Endothelial cell of umbilical vein (primary cell): ENCODE measurements at regions not wholly inside any gene's neighbourhood (a gene's known extent, or its start where the extent isn't known, plus 50 kb on each side); places are given as distances from the start of the nearest gene placed in this dataset.

Source experiments
- BruUV-seq: library from RNA; stranded (reverse); fragments of 400-500 nt; replicated peaks from 2 replicates; lab custom pipeline; 2021; lab: Mats Ljungman, UMichigan
- CTCF ChIA-PET: fragments of 300-600, 350-600 bp; sonication (Branson Sonifier 250); formaldehyde crosslinking; loops from one replicate; lab custom pipeline; 2021; ENCODE audit warnings: antibody characterized with exemption, inconsistent platforms; lab: Charles Lee
- POLR2A ChIA-PET: fragments of 300-600, 350-600 bp; sonication (Branson Sonifier 250); formaldehyde crosslinking; loops from one replicate; lab custom pipeline; 2021; ENCODE audit warnings: antibody characterized with exemption, inconsistent platforms; lab: Charles Lee
- DNase-seq: peaks from one replicate; pipeline ENCODE4 v3.0.0-alpha.2; 2011; ENCODE audit warnings: low read depth, low spot score
- FAIRE-seq: peaks from 2 replicates; lab custom pipeline; 2011; peaks lifted over from hg19 to GRCh38; lab: Jason Lieb, UNC
- H2AFZ ChIP-seq: 2 replicates; pipeline ENCODE4 v1.6.0; 2012; ENCODE audit warnings: low read depth, low read length, control low read depth, inconsistent platforms
- H3K27ac ChIP-seq: 2 replicates; pipeline ENCODE4 v1.5.1; 2011; ENCODE audit warnings: low read depth, mild to moderate bottlenecking, control low read depth, low read length, moderate library complexity; ENCODE audit not compliant: insufficient read depth
- H3K27me3 ChIP-seq, 2 experiments: 2 replicates each; pipeline versions ENCODE4 v1.6.0 to v1.6.1; 2011; ENCODE audit warnings: low read length in 2 of 2, mixed read lengths in 1 of 2; ENCODE audit not compliant: control insufficient read depth in 2 of 2, insufficient read depth in 2 of 2
- H3K36me3 ChIP-seq, 2 experiments: 2 replicates in 1 of 2; 3 replicates in 1 of 2; pipeline ENCODE4 v1.5.1; 2011; ENCODE audit warnings: low read length in 2 of 2, mild to moderate bottlenecking in 1 of 2, moderate library complexity in 1 of 2; ENCODE audit not compliant: control insufficient read depth in 2 of 2, insufficient read depth in 2 of 2; ENCODE audit errors: extremely low read depth in 1 of 2
- H3K4me1 ChIP-seq: 3 replicates; pipeline ENCODE4 v1.5.1; 2011; ENCODE audit warnings: mild to moderate bottlenecking, low read length; ENCODE audit not compliant: control insufficient read depth, insufficient read depth; ENCODE audit errors: extremely low read depth
- H3K4me2 ChIP-seq: 2 replicates; pipeline ENCODE4 v1.6.1; 2011; ENCODE audit warnings: low read length, control low read depth, mixed read lengths; ENCODE audit not compliant: insufficient read depth
- H3K4me3 ChIP-seq, 3 experiments: fragments of 200-600 bp in 1 of 3; sonication (generic), shearing (Covaris generic) in 1 of 3; replicated peaks in 1 of 3; 2 replicates each; pipeline ENCODE4 v1.5.1; 2011 to 2016; ENCODE audit warnings: control low read depth in 3 of 3, low read length in 3 of 3, mild to moderate bottlenecking in 2 of 3, inconsistent platforms in 1 of 3, low read depth in 1 of 3, moderate library complexity in 1 of 3; ENCODE audit not compliant: insufficient read depth in 1 of 3
- H3K79me2 ChIP-seq: 2 replicates; pipeline ENCODE4 v1.6.0; 2012; ENCODE audit warnings: low read length, inconsistent platforms; ENCODE audit not compliant: control insufficient read depth, insufficient read depth
- H3K9ac ChIP-seq: replicated peaks from 2 replicates; pipeline ENCODE3; 2011; ENCODE audit warnings: low read length, control low read depth; ENCODE audit not compliant: insufficient read depth; ENCODE audit errors: extremely low read depth
- H3K9me1 ChIP-seq: replicated peaks from 3 replicates; pipeline ENCODE4 v1.6.0; 2011; ENCODE audit warnings: mild to moderate bottlenecking, low read length; ENCODE audit not compliant: control insufficient read depth, insufficient read depth; ENCODE audit errors: extremely low read depth
- H3K9me3 ChIP-seq: replicated peaks from 2 replicates; pipeline ENCODE4 v1.5.1; 2012; ENCODE audit warnings: low read length, inconsistent platforms; ENCODE audit not compliant: control insufficient read depth, insufficient read depth
- H4K20me1 ChIP-seq: replicated peaks from 2 replicates; pipeline ENCODE3; 2011; ENCODE audit warnings: mild to moderate bottlenecking, low read length; ENCODE audit not compliant: control insufficient read depth, insufficient read depth; ENCODE audit errors: extremely low read depth
- EZH2 ChIP-seq: IDR thresholded peaks from 2 replicates; pipeline ENCODE4 v1.6.1; 2012; ENCODE audit warnings: borderline replicate concordance, low read depth, mild to moderate bottlenecking, moderate library complexity, low read length, inconsistent platforms; ENCODE audit not compliant: severe bottlenecking
- FOS ChIP-seq: IDR thresholded peaks from 2 replicates; pipeline ENCODE4 v1.6.1; 2011; ENCODE audit warnings: mild to moderate bottlenecking, low read length, moderate library complexity, borderline replicate concordance; ENCODE audit not compliant: insufficient read depth
- GATA2 ChIP-seq: IDR thresholded peaks from 2 replicates; pipeline ENCODE4 v1.7.0; 2011; ENCODE audit warnings: low read depth, mild to moderate bottlenecking, moderate library complexity, mixed read lengths, low read length; ENCODE audit not compliant: insufficient read length, insufficient read depth
- JUN ChIP-seq: IDR thresholded peaks from 2 replicates; pipeline ENCODE4 v1.6.1; 2011; ENCODE audit warnings: borderline replicate concordance, low read depth; ENCODE audit not compliant: insufficient read length, insufficient read depth
- MYC ChIP-seq: IDR thresholded peaks from one replicate; pipeline ENCODE4 v1.6.1; 2011; ENCODE audit warnings: mild to moderate bottlenecking, low read depth, low read length
- POLR2A ChIP-seq: IDR thresholded peaks from 2 replicates; pipeline ENCODE4 v1.6.1; 2012; ENCODE audit warnings: low read depth, mild to moderate bottlenecking, control low read depth, low read length
- POLR2AphosphoS5 ChIP-seq: IDR thresholded peaks from 2 replicates; pipeline ENCODE4 v1.6.1; 2012; ENCODE audit warnings: low read depth, mild to moderate bottlenecking, control low read depth, low read length, moderate library complexity; ENCODE audit not compliant: insufficient read depth
- dilution Hi-C: fragments of 300-500 bp; cut with MboI; formaldehyde crosslinking; loops from one replicate; pipeline ENCODE4 v1.15.0; 2019; ENCODE audit warnings: low sequenced_read_pairs; ENCODE audit not compliant: extremely low pct_ligation_motif_present
- intact Hi-C: fragments of 100-400 bp; cut with micrococcal nuclease; formaldehyde crosslinking; loops from one replicate; pipeline ENCODE4 v1.10.0; 2022
- TF ChIP-seq, protein P1 (sequence below), 2 donors: IDR thresholded peaks; 1 replicate in 1 of 2; 2 replicates in 1 of 2; pipeline ENCODE4 v1.5.1; 2011; ENCODE audit warnings: low read length in 2 of 2, mild to moderate bottlenecking in 2 of 2, moderate library complexity in 2 of 2, control low read depth in 1 of 2, inconsistent platforms in 1 of 2, low read depth in 1 of 2; ENCODE audit not compliant: insufficient read depth in 1 of 2; ENCODE audit errors: extremely low read depth in 1 of 2
- TF ChIP-seq, protein P2 (sequence below): IDR thresholded peaks from 2 replicates; pipeline ENCODE4 v1.6.1; 2011; ENCODE audit not compliant: insufficient read depth, insufficient read length

DNA sequence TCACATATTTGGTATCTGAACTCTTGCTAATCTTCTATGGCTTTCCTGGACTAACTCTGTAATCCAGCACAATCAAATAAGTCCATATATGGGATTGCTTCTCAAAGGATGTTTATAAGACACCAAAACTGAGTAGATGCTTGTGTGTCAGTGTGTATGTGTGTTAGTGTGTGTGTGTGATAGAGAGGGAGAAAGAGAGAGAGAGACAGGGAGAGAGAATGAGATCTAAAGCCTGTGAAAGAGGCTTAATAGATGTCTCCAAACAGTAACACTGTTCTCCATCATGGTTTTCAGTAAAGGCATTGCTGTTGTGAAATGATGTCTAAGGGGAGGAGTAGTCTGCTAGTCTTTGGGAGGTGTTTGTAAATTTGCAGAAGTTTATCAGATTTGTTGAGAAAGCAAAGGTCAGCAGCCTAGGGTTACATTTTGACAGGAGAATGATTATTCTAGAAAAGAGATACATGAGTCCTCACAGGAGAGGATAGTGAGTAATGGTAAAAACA, 73.9 kb upstream of the MLIP start:
- Histone ChIP-seq H2AFZ (no peak overlapping the region), H3K36me3 (no peaks in the 10 kb centered on the region), H3K4me1 (no peaks in the 10 kb centered on the region), H3K9me3 (no peaks in the 10 kb centered on the region), H3K79me2 (no peaks in the 10 kb centered on the region), H3K4me3 (no peak overlapping the region), H3K9me1 (no peaks in the 10 kb centered on the region), H4K20me1 (no peaks in the 10 kb centered on the region), H3K27ac (no peak overlapping the region), H3K27me3 (no peaks in the 10 kb centered on the region), H3K9ac (no peak overlapping the region), H3K4me2 (no peak overlapping the region)
- dilution Hi-C loops, result no loop called here
- POLR2A ChIA-PET, result no interaction called here
- intact Hi-C loops, result no loop called here
- no peak for FAIRE-seq
- BruUV-seq, result no TSS peak
- CTCF ChIA-PET, result no interaction called here
- no peak for DNase-seq
- TF ChIP-seq JUN (no peak), GATA2 (no peak), FOS (no peak)
- TF ChIP-seq, protein P1, sequence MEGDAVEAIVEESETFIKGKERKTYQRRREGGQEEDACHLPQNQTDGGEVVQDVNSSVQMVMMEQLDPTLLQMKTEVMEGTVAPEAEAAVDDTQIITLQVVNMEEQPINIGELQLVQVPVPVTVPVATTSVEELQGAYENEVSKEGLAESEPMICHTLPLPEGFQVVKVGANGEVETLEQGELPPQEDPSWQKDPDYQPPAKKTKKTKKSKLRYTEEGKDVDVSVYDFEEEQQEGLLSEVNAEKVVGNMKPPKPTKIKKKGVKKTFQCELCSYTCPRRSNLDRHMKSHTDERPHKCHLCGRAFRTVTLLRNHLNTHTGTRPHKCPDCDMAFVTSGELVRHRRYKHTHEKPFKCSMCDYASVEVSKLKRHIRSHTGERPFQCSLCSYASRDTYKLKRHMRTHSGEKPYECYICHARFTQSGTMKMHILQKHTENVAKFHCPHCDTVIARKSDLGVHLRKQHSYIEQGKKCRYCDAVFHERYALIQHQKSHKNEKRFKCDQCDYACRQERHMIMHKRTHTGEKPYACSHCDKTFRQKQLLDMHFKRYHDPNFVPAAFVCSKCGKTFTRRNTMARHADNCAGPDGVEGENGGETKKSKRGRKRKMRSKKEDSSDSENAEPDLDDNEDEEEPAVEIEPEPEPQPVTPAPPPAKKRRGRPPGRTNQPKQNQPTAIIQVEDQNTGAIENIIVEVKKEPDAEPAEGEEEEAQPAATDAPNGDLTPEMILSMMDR (IDR thresholded peaks at IDR 0.05; ENCODE audit: extremely low read depth in 1 of 2, insufficient read depth in 1 of 2, low read depth in 1 of 2, low read length in 2 of 2), result no peak
- TF ChIP-seq, protein P2, sequence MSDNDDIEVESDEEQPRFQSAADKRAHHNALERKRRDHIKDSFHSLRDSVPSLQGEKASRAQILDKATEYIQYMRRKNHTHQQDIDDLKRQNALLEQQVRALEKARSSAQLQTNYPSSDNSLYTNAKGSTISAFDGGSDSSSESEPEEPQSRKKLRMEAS, result no peak

DNA sequence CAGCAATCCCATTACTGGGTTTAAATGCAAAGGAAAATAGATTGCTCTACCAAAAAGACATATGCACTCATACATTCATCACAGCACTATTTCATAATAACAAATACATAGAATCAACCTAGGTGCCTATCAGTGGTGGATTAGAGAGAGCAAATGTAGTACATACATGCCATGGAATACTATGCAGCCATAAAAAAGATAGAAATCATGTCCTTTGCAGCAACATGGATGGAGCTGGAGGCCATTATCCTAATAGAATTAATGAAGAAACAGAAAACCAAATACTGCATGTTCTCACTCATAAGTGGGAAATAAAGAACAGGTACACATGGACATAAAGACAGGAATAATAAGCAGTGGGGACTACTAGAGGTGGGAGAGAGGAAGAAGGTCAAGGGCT, 70.7 kb upstream of the MLIP start:
- intact Hi-C loops, result no loop called here
- POLR2A ChIA-PET, result no interaction called here
- H3K4me1 ChIP-seq, result no peaks in the 10 kb centered on the region
- no peaks in the 10 kb centered on the region for H4K20me1 ChIP-seq
- no peaks in the 10 kb centered on the region for H3K79me2 ChIP-seq
- no peaks in the 10 kb centered on the region for H3K9me1 ChIP-seq
- H3K9ac ChIP-seq, result no peak overlapping the region
- BruUV-seq, result no TSS peak
- H3K27ac ChIP-seq, result no peak overlapping the region
- H2AFZ ChIP-seq, result no peak overlapping the region
- DNase-seq (no peak), FAIRE-seq (no peak)
- no peaks in the 10 kb centered on the region for H3K9me3 ChIP-seq
- H3K36me3 ChIP-seq, result no peaks in the 10 kb centered on the region
- dilution Hi-C loops, result no loop called here
- CTCF ChIA-PET, result no interaction called here
- no peak overlapping the region for H3K4me3 ChIP-seq
- TF ChIP-seq GATA2 (no peak), POLR2A (no peak), POLR2AphosphoS5 (no peak), EZH2 (no peak), FOS (no peak), JUN (no peak), MYC (no peak)
- TF ChIP-seq, protein P1 (IDR thresholded peaks at IDR 0.05; ENCODE audit: extremely low read depth in 1 of 2, insufficient read depth in 1 of 2, low read depth in 1 of 2, low read length in 2 of 2), result no peak
- TF ChIP-seq, protein P2, result no peak
- no peaks in the 10 kb centered on the region for H3K27me3 ChIP-seq
- H3K4me2 ChIP-seq, result no peak overlapping the region
